Astrocyte of the spinal cord (primary cell): ENCODE measurements at regions not wholly inside any gene's neighbourhood (a gene's known extent, or its start where the extent isn't known, plus 50 kb on each side); places are given as distances from the start of the nearest gene placed in this dataset.
A peak's percentile ranks its signal among the peaks of the same experiment; 100 is the strongest.

Experiments used
- DNase-seq: peaks from one replicate; pipeline ENCODE4 v3.0.0; 2011; ENCODE audit warnings: low read depth, low spot score
- H3K4me3 ChIP-seq: 2 replicates; pipeline ENCODE4 v1.5.1; 2011; ENCODE audit warnings: low read depth, mild to moderate bottlenecking, low read length, moderate library complexity
- CTCF ChIP-seq: IDR thresholded peaks from 2 replicates; pipeline ENCODE4 v1.5.1; 2012; ENCODE audit warnings: low read depth, mild to moderate bottlenecking, low read length, inconsistent platforms
- in situ Hi-C: cut with HindIII; loops from 2 replicates; pipeline ENCODE4 v1.10.0; 2017; ENCODE audit warnings: low sequenced_read_pairs

GRCh38 chr13:23513455-23513854 is 56.8 kb upstream of the TNFRSF19 start:
- H3K4me3 ChIP-seq = no peak overlapping the region
- in situ Hi-C loops = no loop called here
- no peak for DNase-seq
- TF ChIP-seq CTCF = no peak

- no peak for TF ChIP-seq CTCF
- in situ Hi-C loops = no loop called here
- no peak overlapping the region for H3K4me3 ChIP-seq
- DNase-seq = no peak
These were observed 56.1 kb upstream of the TNFRSF19 start for GRCh38 chr13:23514076-23514475.

DNA sequence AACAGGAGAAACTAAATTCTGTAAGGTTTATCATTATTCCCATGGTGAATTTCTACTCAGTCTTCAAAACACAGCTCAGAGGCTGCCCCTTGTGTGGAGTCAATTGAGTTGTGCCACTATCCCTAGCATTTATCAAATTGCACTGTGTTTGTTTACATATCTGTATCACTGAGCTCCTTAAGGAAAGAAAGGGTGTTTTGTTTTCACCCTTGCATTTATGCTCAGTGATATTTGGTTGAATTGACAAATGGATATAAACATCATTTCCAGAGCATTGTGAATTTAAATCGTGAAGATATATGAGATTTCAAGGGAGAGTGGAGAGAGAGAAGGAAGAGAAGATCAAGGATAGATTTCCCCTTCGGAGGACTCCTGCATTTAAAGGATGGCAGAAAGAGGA is 55.1 kb upstream of the TNFRSF19 start:
- in situ Hi-C loops = no loop called here
- no peak for DNase-seq
- TF ChIP-seq CTCF = no peak
- no peak overlapping the region for H3K4me3 ChIP-seq

DNA sequence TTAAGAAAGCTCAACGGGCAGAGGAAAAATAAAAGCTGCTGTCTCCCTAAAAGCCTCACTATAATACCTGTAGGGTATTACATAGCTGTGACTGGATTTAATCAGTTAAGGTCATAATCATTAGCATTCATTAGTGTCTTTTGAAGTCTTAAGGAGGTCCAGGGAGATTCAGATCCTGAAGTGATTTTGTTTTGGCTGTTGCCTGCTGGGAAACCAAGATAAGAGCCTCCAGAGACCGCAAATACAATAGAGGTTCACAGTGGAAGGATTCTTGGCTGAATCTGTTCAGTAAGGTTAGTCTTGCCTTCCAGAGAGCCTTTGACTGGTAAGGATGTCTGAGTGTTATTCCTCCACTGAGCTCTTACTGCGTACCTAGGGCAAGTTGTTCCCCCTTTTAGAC is 54.0 kb upstream of the TNFRSF19 start:
- H3K4me3 ChIP-seq = no peak overlapping the region
- no peak for TF ChIP-seq CTCF
- in situ Hi-C loops = no loop called here
- DNase-seq = peak; percentile 33

DNA sequence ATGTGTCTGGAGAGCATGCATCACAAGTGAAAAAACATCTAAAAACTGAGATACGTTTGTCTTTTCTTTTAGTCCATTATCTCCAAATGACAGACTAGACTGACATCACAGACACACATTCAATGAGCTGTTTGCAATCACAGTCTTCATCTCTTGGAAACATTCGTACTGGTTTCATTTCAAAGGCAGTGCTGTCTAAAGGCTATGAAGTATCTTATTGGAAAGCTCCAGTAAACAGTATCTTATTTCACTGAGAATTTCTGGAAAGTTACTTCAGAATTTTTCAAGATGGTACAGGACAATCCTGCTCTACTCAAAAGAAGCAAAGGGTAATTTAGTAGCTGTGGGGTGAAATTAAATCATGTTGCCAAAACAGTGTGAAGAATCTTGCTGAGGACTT is 53.5 kb upstream of the TNFRSF19 start:
- TF ChIP-seq CTCF = no peak
- DNase-seq = peak; percentile 18
- in situ Hi-C loops = no loop called here
- H3K4me3 ChIP-seq = no peak overlapping the region

DNA sequence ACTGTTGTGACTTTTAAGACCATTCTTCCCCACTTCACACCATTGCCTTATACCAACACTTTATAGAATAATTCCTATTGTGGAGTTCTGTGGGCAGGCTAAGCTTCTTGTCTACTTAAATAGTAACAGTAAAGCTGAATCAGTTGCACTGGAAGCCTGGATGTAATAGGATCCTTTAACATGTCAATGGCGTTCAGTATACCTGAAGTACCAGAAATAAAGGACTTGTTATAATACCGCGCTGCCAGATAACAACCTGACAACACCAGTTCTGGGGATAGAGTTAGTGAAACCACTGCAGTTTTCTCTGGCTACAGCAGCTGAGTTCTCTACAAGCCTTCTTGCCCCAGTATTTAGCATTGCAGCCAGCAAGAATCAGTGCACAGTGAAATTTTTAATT is 52.0 kb upstream of the TNFRSF19 start:
- no peak overlapping the region for H3K4me3 ChIP-seq
- in situ Hi-C loops = no loop called here
- no peak for DNase-seq
- TF ChIP-seq CTCF = no peak
